GM18507 (cell line): ENCODE measurements at regions not wholly inside any gene's neighbourhood (a gene's known extent, or its start where the extent isn't known, plus 50 kb on each side); places are given as distances from the start of the nearest gene placed in this dataset.
"Not testable (repeated sequence)": the region's sequence is repeated elsewhere in the genome, so short reads cannot be mapped to it uniquely, and the experiment has no call there.

Source experiments
- DNase-seq: peaks from one replicate; pipeline ENCODE4 v3.0.0; 2011; ENCODE audit warnings: low read depth; ENCODE audit not compliant: insufficient read length; ENCODE audit errors: extremely low spot score
- FAIRE-seq: peaks from 2 replicates; lab custom pipeline; 2011; peaks lifted over from hg19 to GRCh38; lab: Jason Lieb, UNC

DNA sequence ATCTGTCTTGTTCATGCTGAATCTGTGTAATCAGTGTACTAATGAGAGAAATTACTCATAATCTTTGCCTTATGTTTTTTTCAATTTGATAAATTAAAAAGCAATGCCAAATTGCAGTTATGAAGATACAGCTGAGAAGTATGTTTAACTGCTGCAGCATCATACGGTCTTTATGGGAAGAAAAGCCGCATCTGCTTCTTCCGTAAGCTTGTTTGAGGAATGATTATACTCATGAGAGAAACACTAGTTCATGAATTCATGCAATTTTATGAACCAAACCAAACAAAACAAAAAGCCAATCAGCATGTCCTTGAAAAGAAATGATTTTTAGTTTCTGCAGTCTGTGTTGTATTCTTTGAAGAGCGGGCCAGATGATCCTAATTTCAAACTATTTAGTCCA, 275.9 kb upstream of the ARHGEF26 start:
- DNase-seq: no peak
- no peak for FAIRE-seq

DNA sequence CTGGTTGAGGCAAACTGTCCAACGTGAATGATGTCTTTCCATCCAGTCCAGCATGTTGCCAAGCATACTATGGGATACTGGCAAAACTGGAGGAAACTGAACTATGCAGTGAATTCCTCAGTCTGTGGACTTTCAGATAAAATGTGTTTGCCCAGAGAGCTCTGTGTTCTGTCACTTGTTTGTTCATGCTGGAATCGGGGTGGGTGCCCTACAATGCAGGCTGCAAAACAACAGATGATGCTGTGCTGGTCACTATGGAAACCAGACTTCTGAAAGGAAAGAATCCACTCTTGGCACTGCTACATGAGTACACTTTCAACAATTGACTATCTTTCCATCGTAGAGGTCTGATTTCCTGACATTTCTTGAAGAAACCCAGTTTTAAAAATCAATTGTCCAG, 272.5 kb upstream of the ARHGEF26 start:
- DNase-seq: no peak
- FAIRE-seq: no peak

DNA sequence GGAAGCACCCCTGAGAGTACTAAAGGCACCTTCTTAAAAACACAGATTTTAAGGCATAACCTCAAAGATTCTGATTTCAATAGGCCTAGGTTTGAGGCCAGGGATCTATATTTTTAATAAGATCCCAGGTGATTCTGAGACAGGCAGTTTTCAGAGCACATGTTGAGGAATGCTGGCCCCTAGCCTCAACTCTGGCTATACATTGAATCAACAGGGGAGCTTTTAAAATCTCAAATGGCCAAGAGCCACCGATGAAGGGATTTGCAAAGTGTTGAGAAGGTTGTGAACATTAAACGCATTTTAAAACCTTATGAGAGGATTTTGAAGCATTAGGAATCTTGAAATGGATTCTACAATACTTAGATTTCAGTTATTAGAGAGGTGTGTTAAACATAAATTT, 268.8 kb upstream of the ARHGEF26 start:
- FAIRE-seq (no peak), DNase-seq (no peak)

DNA sequence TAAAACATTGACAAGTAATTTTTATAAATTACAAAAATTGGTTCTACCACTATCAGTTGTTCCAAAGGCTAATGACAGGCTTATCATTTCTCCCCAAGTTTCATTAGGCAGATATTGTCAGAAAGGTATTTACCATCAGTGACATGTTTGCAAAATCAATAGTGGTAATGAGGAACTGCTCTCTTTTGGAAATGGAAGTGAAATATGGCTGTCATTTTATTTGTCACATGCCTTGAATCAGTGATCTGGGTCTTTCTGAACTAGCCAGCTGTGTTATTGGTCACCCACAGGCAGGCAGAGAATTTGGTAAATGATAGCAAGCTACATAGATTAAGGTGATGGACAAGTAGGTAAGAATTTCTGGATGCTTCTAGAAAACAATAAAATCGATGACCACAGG, 268.0 kb upstream of the ARHGEF26 start:
- DNase-seq (no peak), FAIRE-seq (no peak)

DNA sequence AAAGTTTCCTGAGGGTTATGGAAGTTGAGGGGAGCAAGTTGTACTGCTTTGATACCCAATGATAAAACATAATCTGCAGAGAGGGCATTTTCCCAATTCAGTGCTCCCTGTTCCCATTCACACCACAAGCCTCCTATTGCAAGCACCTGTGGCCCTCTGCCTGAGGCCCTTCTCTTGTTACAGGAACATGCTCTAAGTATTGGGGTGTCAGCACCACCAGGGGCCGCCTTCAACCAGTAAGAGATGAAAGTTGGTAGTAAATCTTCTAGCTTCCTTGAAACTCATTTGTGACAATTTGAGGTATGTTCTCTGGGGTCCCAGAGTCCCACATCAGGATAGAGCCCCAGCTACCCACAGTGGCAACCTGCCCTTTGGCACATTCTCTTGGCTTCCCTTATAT, 265.4 kb upstream of the ARHGEF26 start:
- DNase-seq (no peak), FAIRE-seq (peak; percentile 61)

DNA sequence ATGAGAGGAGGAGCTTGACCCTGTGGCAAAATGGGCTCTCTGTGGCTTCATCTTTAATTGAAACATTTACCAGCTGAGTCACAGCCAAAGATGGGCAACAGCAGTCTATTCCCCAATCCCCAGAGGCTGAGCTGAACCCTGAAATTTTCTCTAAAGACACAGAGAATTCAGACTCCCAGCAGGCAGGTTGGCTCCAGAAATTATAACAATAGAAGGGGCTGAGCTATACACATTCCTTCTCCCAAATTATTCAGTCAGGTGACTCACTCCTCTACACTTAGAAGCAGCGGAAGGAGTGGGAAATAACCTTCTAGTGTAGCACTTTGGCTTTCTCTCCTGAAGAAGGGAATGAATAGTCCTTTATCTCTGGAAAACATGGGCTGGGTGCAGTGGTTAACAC, 264.3 kb upstream of the ARHGEF26 start:
- FAIRE-seq: no peak
- DNase-seq: no peak

DNA sequence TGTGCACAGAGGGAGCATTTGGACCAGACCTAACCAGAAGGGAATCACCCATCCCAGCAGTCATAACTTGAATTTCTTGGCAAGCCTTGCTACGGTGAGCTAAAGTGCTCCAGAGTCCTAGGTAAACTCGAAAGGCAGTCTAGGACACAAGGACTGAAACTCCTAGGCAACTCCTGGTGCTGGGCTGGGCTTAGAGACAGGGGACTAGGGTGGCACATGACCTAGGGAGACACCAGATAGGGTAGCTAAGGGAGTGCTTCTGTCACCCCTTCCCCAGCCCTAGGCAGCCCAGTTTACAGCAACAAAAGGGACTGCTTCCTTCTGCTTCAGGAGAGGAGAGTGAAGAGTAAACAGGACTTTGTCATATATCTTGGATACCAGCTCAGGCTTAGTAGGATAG, 256.4 kb upstream of the ARHGEF26 start:
- DNase-seq: no peak
- no peak for FAIRE-seq

DNA sequence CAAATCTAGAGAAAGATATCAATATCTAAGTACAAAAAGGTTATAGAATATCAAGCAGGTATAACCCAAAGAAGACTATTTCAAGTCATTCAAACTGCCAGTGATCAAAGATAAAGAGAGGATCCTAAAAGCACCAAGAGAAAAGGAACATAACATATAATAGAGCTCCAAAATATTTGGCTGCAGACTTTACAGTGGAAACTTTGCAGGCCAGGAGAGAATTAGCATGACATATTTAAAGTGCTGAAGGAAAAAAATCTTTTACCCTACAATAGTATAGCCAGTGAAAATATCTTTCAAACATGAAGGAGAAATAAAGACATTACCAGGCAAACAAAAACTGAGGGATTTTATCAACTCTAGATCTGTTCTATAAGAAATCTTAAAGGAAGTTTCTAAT, 254.3 kb upstream of the ARHGEF26 start:
- FAIRE-seq (no peak), DNase-seq (no peak)

DNA sequence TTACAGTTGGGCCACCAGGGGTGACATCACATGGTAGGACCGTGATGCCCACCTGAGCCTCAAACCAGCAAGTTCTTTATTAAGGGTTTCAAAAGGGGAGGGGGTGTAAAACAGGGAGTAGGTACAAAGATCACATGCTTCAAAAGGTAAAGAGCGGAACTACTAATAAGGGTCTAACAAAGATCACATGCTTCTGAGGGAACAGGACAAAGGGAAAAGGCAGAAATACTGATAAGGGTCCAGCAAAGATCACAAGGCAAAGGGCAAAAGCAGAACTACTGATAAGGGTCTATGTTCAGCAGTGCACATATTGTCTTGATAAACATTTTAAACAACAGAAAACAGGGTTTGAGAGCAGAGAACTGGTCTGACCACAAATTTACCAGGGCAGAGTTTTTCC, 246.8 kb upstream of the ARHGEF26 start:
- not testable (repeated sequence) for DNase-seq, FAIRE-seq

DNA sequence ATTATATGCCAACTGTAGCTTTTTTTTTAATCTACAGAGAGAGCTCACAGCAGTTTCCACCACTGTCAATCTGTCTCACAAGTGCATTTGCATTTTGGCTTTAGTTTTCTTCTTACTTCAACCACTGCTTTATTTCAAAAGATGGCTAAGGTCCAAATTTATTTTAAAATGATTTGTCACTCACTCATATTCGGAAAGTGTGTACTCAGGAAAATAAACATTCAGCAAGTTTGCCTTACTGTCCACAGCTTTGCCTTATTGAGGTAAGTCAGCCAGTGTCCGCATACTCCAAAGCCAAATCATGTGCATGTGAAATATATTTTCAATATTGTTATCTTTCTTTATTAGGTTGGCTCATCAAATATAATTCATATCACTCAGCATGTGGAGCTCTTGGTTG, 240.7 kb upstream of the ARHGEF26 start:
- FAIRE-seq (no peak), DNase-seq (no peak)

DNA sequence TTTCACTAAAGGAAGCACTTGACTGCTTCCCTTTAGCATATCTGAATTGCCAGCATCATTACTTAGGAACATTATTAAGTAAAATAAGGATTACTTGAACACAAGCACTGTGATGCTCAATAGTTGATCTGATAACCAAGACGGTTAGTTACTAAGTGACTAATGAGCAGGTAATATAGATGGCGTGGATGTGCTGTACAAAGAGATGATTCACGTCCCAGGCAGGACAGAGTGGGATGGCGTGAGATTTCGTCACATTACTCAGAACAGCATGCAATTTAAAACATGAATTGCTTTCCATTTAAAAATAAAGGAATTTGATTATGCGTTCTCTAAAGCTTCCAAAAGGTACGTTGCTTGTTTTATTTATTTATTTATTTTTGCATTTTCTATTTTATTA, 240.0 kb upstream of the ARHGEF26 start:
- FAIRE-seq: no peak

DNA sequence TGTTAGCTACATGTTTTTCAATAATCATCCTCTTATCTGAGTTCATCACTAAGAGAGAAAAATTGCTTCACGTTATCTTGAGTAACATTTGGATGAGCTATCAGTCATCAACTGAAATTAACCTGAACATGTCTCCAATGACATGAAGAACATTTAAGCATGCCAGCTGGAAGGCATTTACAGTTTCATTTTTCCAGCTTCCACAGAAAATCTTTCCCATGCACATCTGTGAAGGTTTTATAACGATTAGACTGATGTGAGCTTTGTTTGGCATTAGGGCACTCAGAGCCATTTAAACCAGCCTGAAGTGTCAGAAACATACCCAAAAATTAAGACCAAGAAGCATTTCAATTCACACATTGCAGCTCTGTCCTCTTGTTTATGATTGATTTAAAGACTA, 235.8 kb upstream of the ARHGEF26 start:
- FAIRE-seq: no peak
- no peak for DNase-seq

More for the DNA sequence above, 240.0 kb upstream of the ARHGEF26 start:
- DNase-seq: no peak

DNA sequence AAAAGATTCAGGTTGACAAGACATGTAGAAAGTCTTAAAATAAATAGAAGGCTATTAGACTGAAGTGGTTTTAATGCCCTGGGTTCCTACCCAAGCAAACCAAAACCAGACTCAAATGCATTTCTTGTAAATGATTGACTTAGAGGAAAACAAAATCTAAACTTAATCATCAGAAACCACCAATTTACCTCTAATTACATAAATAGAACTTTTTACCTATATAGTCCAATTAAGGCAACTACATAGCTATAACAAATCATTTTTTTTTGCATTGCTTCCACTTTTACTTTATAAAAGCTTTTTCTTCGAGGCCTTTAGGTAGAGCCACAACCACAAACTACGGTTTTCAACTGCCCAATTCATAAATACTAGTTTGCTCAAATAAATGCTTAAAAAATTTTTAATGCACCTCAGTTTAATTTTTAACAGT, 231.3 kb upstream of the ARHGEF26 start:
- DNase-seq: no peak
- peak; percentile 78 for FAIRE-seq

DNA sequence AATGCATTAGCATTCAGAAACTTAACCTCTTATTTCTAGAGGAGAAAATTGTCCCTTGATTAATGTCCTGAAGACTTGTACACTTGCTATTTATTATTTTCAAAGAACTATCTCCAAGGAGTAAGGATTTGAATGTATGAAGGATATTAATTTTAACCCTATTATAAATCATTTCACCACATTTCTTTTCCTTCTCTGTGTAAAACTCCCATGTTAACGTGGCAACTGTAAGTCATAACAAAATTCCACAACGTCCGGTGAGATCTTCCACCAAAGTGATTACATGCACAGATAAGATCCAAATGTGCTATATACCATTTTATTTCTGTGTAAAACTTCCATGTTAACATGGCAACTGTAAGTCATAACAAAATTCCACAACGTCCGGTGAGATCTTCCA, 229.1 kb upstream of the ARHGEF26 start:
- FAIRE-seq: peak; percentile 68
- no peak for DNase-seq

DNA sequence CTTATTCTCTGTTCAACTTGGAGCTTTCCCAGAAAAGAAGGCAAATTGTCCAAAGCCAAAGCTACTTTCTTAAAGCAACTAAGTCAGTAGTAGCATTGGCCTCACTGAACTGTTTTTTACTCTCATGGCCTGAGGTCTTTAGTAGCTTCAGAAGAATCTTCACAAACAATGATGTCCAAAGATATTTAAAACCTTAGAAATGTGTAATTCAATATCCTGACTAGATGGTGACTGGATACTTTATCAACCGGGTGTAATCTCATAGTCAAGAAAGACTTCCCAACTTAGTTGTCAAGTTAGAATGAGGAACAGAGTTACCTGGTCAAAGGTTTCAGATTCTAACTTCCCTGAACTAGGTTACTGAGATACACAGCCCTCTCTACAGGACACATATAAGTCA, 226.3 kb upstream of the ARHGEF26 start:
- FAIRE-seq (peak; percentile 18), DNase-seq (no peak)

DNA sequence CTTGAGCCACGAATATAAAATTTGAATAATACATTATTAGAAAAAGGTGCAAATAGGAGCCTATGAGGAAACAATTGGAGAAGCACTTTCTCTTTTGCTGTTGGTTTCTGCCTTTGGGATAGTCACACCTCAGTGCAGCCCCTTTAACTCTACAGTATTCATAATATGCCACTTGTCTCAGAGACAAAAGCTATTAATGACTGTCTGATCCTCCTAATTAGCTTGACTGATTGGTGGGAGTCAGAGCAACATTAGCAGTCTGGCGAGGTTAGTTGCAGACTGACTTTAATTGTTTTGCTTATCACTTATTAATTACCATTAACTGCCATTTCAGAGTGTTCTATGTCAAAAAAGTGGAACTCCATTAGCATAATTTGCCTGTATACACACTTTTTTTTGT, 225.0 kb upstream of the ARHGEF26 start:
- FAIRE-seq (peak; percentile 46), DNase-seq (no peak)

DNA sequence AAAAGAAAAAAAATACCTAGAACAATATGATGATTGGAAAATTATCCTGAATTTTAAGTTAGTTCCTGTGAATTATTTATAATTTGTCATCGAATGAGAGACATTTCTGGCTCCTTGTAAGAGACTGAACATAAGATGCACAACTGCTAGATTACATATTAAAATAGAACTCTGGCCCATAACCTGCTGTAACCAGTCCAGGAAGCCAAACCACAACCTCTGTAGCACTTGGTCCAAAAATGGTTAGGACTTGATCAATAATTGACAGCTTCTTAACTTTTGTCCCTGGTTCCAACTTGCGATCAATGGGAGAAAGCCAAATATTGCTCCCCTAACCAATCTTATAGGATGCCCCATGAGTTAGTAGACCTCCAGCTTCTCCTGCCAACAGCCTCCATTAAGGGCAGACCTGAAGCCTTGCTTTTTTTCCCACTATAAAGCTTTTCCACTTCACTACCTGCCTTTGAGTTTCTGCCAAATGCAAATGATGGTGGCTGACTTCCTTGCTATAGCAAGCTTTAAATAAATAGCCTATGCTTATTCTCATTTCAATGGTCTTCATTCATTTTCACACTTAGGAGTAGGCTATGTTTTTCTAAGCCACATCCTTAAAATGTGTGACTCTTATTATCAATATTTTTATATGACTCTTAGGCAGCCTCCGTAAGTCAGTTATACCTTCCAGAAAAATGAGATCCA, 224.0 kb upstream of the ARHGEF26 start:
- DNase-seq: no peak
- FAIRE-seq: peak; percentile 92

DNA sequence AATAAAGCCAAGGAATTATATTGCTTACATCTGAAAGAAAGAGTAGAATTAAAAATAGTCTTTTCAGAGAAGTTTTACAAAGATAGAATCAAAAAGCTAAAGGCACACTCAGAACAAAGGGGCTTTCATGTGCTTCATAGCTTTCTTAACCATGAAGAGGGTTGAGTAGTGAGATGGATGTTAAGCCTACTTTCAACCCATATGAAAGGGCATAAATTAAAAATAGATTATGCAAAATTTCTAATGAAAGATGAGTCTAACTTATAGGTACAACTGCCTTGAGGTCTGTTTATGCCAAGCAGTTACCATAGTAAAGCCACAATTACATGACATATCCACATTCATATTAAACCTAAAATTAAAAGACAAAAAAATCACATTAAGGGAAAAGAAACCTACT, 223.3 kb upstream of the ARHGEF26 start:
- DNase-seq (no peak), FAIRE-seq (peak; percentile 76)

DNA sequence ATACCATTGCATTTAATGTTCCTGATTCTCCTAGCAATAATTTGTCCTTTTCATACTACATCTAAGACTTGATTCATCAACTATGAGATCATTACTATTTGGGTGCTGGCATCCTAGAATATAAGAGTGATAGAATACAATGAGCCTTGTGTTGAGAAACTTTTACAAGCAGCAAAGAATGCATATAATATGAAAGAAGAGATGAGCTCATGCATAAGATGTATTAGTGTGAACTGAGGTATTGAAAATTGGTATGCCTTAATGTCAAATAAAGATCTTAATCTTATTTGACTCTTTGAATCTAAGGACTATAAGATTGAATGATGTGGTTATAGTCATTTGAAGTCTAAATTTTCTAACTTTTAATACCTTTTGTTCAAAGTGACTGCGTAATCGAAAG, 220.0 kb upstream of the ARHGEF26 start:
- DNase-seq: no peak
- FAIRE-seq: no peak

DNA sequence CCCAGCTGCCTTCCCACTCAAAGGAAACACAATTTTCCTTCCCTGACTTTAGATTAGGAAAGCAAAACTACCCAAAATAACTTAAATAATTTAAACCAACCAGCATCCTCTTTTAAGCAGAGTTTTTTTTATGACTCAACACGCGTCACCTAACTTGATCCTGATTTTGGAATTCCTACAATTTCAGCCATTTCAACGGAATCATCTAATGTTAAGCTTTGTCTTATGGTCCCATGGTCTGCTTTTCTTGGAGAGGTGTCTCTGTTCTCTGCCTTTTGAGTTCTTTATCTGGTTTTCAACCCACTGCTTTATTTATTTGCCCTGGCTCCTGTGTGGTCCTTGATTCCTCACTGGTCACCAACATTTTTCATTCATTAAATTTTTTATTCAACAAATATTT, 219.2 kb upstream of the ARHGEF26 start:
- FAIRE-seq: no peak
- DNase-seq: no peak

DNA sequence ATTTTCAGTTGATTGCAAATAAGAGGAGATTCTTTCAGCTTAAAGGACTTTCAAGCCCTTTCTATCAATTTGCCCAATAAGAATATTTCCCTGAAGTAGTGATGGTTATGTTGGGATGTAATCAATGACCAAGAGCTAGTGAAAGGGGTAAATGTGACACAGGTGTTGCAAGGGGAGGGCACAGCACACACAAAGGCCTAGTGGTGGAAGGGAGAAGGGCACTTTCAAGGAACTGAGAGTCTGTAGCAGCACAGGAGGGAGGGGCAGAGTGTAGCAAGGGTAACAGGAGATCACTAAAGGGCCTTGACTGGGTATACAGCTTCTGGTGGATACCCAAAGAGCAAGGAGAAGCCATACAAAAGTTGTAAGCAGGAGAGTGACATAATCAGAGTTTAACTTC, 217.8 kb upstream of the ARHGEF26 start:
- DNase-seq (no peak), FAIRE-seq (no peak)

DNA sequence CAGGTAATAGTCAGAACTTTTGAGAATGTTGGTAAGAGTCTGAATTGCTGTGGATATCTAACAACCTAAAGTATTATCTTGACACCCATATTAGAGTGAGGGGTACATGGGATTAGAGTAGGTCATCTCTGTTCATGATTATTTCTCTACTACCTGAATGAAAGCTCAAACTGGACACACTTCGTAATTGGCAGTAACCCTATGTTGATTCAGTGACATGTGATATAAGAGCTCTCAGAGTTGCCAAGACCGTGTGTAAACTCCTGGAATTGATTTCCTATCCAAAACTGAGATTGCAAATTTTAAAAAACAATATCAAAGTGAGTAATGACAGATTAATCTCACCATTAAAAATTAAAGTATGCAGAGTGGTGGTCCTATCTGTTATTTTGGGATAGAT, 214.8 kb upstream of the ARHGEF26 start:
- DNase-seq (no peak), FAIRE-seq (no peak)
